Inflammatory macrophage treated with lipopolysaccharide for 1 hour (primary cell): ENCODE measurements at regions not wholly inside any gene's neighbourhood (a gene's known extent, or its start where the extent isn't known, plus 50 kb on each side); places are given as distances from the start of the nearest gene placed in this dataset.

Experiments
- DNase-seq, 2 donors: peaks; one replicate each; pipeline ENCODE4 v3.0.0-alpha.2; 2020 to 2022

DNA sequence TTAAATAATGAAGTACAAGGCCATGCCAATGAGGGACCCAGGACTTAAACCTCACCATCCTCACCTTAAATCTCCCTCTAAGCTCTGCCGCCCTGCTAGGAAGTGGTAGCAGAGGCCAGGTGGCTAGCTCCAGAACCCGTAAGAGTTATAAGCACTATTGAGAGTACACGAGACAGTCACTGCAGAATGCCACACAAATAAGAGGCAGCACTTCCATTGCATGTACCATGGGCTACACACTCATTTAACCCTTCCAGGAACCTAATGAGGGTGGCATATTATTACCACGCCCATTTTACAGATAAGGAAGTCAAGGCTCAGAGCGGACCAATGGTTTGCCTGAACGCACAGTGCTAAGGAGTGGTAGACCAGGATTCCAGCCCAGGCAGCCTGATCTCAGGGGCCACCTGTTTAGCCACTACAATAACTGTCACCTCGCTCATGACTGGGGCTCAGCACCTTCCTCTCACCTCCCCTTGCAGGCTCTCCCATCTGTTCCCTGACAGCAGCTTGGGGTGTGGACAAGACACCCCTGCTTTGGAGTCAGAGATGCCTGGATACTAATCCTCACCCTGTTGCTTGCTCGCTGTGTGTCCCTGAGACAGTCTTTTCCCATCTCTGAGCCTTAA, 54.8 kb upstream of the ID3 start:
- no peak for DNase-seq

DNA sequence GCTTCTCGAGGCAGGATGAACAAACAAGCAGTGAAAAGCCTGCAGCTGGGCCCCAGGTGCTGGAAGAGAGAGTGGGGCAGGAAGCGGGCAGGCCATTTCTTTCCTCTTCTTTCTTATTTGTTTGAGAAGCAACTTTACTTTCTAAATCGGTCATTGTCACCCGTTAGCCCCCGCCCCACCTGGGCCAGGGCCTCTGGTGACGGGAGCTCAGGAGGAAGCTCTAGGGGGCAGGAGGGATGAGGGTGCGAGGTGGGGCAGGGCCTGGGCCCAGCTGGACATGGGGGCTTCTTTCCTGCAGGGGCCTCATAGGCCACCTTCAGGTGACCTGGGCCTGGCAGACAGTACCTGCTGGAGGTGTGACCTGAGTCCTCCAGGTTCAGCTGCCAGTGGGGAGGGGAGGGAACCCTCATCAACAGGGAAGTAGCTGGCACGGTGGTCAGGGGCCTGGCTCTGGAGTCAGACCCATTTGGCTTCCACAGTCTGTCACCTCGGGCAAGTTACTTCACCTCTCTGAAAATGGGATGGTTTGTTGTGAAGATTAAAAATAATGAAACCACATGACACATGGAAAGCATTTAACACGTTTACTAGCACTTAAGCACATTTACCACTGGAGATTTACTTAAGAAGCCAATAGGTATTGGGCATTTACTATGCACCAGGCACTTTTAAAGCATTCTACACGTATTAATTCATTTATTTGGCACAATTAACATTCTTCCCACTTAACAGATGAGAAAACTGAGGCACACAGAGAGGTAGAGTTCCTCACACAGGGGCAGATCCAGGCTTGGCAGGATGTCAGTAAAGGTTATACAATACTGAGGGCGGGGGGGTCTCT, 54.1 kb upstream of the ID3 start:
- DNase-seq = no peak

DNA sequence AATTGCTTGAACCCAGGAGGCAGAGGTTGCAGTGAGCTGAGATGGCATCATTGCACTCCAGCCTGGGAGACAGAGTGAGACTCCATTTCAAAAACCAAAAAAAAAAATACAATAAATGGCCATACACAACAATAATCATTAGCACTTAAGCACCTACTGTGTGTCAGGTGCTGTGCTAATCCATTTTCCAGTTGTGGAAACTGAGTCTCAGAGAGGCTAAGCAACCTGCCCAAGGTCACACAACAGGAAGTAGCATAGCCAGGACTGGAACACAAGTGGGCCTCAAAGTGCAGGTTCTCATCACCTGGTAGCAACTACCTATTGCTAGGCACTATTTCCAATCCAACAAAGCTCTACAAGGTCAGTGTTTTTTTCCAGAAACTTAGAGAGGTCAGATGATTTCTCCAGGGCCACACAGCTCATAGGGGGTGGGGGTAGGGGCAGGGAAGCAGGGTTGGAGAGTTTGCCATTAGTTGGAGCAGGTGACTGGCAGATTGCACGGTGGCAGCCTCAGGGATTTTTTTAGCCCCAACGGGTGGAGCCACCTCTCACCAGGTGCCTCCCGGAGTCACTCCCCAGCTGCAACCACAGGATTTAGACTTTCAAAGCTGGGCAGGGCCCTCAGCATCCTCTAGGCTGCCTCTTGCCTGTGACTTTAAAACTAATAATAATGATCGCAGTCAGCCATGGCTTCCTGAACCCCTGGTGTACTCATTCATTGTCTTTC, 52.5 kb upstream of the ID3 start:
- no peak for DNase-seq

DNA sequence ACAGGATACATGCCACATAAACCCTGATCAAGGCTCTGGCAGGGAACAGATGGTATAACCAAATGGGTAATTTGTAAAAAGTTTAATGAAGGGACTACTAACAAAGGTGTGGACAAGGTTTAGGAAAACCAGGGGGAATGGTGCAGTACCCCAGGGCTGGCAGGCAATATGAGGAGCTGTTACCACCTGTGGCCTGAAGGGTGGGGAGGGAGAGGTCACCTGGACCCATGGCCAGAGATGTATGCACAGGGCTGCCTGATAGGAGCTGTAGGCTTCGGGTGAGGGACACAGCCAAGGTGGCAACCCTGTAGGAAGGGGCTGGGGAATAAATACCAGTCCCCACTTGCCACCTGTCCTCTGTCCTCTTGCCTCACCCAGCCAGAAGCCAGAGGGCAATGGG, 51.4 kb upstream of the ID3 start:
- no peak for DNase-seq

DNA sequence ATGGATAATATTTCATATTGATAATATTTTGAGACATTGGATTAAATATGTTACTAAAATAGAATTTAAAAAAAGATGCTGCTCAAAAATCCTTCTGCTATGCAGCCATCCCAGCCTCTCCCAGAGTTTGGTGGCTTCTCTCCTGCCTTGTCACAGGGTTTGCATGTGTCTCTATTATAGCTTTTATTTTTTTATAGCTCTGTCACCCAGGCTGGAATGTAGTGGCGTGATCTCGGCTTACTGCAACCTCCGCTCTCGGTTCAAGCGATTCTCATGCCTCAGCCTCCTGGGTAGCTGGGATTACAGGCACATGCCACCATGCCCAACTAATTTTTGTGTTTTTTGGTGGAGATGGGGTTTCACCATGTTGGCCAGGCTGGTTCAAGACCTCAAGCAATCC, 50.7 kb upstream of the ID3 start:
- DNase-seq = no peak
